B cell (primary cell): ENCODE measurements at regions not wholly inside any gene's neighbourhood (a gene's known extent, or its start where the extent isn't known, plus 50 kb on each side); places are given as distances from the start of the nearest gene placed in this dataset.

Experiments
- EZH2 ChIP-seq: IDR thresholded peaks from 2 replicates; pipeline ENCODE4 v1.6.1; 2012; ENCODE audit warnings: borderline replicate concordance, low read depth, mild to moderate bottlenecking, moderate library complexity, low read length; ENCODE audit not compliant: insufficient read depth, poor library complexity, severe bottlenecking
- TF ChIP-seq, protein P1 (sequence below): fragments of 200-600 bp; IDR thresholded peaks from one replicate; pipeline ENCODE4 v1.8.0; 2022; ENCODE audit warnings: antibody characterized with exemption, mild to moderate bottlenecking

- TF ChIP-seq, protein P1, sequence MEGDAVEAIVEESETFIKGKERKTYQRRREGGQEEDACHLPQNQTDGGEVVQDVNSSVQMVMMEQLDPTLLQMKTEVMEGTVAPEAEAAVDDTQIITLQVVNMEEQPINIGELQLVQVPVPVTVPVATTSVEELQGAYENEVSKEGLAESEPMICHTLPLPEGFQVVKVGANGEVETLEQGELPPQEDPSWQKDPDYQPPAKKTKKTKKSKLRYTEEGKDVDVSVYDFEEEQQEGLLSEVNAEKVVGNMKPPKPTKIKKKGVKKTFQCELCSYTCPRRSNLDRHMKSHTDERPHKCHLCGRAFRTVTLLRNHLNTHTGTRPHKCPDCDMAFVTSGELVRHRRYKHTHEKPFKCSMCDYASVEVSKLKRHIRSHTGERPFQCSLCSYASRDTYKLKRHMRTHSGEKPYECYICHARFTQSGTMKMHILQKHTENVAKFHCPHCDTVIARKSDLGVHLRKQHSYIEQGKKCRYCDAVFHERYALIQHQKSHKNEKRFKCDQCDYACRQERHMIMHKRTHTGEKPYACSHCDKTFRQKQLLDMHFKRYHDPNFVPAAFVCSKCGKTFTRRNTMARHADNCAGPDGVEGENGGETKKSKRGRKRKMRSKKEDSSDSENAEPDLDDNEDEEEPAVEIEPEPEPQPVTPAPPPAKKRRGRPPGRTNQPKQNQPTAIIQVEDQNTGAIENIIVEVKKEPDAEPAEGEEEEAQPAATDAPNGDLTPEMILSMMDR: no peak
- no peak for TF ChIP-seq EZH2
Measured at GRCh38 chr6:112401083-112401482, 54.0 kb downstream of the RFPL4B start.
